Activated CD4-positive, alpha-beta T cell treated with anti-CD3 and anti-CD28 coated beads, Interleukin-2, amount 10 ng/mL, durations not matched to agents 24 days and 14 days (primary cell): ENCODE measurements at regions not wholly inside any gene's neighbourhood (a gene's known extent, or its start where the extent isn't known, plus 50 kb on each side); places are given as distances from the start of the nearest gene placed in this dataset.
"Not testable (repeated sequence)": the region's sequence is repeated elsewhere in the genome, so short reads cannot be mapped to it uniquely, and the experiment has no call there.

Experiments used
- DNase-seq: peaks from one replicate; pipeline ENCODE4 v3.0.0; 2022
- H3K27ac Mint-ChIP-seq: one replicate; pipeline ENCODE4 v1.8.0; 2022; ENCODE audit warnings: mild to moderate bottlenecking, mixed read lengths
- H3K27me3 Mint-ChIP-seq: one replicate; pipeline ENCODE4 v1.8.0; 2022; ENCODE audit warnings: mixed read lengths
- H3K36me3 Mint-ChIP-seq: one replicate; pipeline ENCODE4 v1.8.0; 2022; ENCODE audit warnings: low read depth, mild to moderate bottlenecking, mixed read lengths
- H3K4me1 Mint-ChIP-seq: one replicate; pipeline ENCODE4 v1.8.0; 2021; ENCODE audit warnings: mixed read lengths
- H3K4me3 Mint-ChIP-seq: one replicate; pipeline ENCODE4 v1.8.0; 2022; ENCODE audit warnings: mild to moderate bottlenecking, moderate library complexity, mixed read lengths
- H3K9me3 Mint-ChIP-seq: one replicate; pipeline ENCODE4 v1.8.0; 2021; ENCODE audit warnings: mixed read lengths
- intact Hi-C: fragments of 100-400 bp; cut with micrococcal nuclease; formaldehyde crosslinking; loops from one replicate; pipeline ENCODE4 v1.15.1; 2023

DNA sequence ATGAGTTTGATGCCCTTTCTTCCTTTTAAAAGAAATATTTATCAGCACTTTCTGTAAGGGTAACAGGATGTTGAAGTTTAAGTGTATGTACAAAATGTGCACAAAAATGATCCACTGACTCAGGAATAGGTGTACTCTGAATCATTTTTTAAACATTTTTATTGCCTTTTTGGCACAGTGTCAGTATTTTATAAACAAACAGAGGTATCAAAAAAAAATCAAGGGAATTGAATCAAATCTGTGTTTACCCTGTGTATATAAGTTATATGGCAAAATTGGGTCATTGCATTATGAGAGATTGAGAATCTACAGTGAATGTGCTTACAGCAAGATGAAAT is 513.9 kb upstream of the NETO1 start:
- no peak for DNase-seq
- intact Hi-C loops, result no loop called here
- H3K27ac Mint-ChIP-seq, result no peak overlapping the region
- no peaks in the 10 kb centered on the region for H3K9me3 Mint-ChIP-seq
- no peaks in the 10 kb centered on the region for H3K4me1 Mint-ChIP-seq
- no peak overlapping the region for H3K4me3 Mint-ChIP-seq
- H3K36me3 Mint-ChIP-seq, result no peaks in the 10 kb centered on the region
- H3K27me3 Mint-ChIP-seq, result no peaks in the 10 kb centered on the region

- no peak for DNase-seq
- no peaks in the 10 kb centered on the region for H3K4me1 Mint-ChIP-seq
- H3K36me3 Mint-ChIP-seq, result no peaks in the 10 kb centered on the region
- intact Hi-C loops, result no loop called here
- no peak overlapping the region for H3K27ac Mint-ChIP-seq
- no peak overlapping the region for H3K4me3 Mint-ChIP-seq
- H3K9me3 Mint-ChIP-seq, result peaks cover 3% of the 10 kb centered on the region
- H3K27me3 Mint-ChIP-seq, result no peaks in the 10 kb centered on the region
These were observed 513.4 kb upstream of the NETO1 start for GRCh38 chr18:73381016-73381698.

DNA sequence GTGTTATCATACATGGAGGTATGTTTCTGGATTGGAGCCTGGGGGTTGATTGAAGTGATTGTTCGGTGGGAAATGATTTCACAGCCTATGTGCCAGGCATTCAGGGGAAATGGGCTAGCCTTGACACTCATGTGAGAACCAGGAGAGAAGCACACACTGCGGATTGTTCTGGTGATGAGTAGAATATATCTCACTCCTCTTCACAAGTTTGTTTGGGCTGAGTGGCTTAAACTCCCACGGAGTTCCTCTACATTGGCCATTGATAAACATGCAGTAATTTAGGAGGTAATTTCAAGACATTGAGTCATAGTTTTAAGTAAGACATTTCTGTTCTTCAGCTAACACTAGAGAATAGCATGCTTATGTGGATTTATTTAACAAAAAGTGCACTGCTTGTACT is 498.9 kb upstream of the NETO1 start:
- Mint-ChIP-seq H3K9me3 (no peaks in the 10 kb centered on the region), H3K36me3 (no peaks in the 10 kb centered on the region), H3K27me3 (no peaks in the 10 kb centered on the region), H3K4me3 (no peak overlapping the region), H3K4me1 (no peaks in the 10 kb centered on the region), H3K27ac (no peak overlapping the region)
- no peak for DNase-seq
- intact Hi-C loops, result no loop called here

GRCh38 chr18:73365018-73365417 is 497.2 kb upstream of the NETO1 start:
- H3K9me3 Mint-ChIP-seq, result no peaks in the 10 kb centered on the region
- H3K4me3 Mint-ChIP-seq, result no peak overlapping the region
- no peaks in the 10 kb centered on the region for H3K27me3 Mint-ChIP-seq
- DNase-seq, result no peak
- intact Hi-C loops, result no loop called here
- no peaks in the 10 kb centered on the region for H3K36me3 Mint-ChIP-seq
- H3K27ac Mint-ChIP-seq, result no peak overlapping the region
- no peaks in the 10 kb centered on the region for H3K4me1 Mint-ChIP-seq

- Mint-ChIP-seq H3K4me1 (no peaks in the 10 kb centered on the region), H3K9me3 (no peaks in the 10 kb centered on the region), H3K4me3 (no peak overlapping the region), H3K27ac (no peak overlapping the region), H3K36me3 (no peaks in the 10 kb centered on the region), H3K27me3 (no peaks in the 10 kb centered on the region)
- no peak for DNase-seq
- intact Hi-C loops, result no loop called here
These were observed 487.3 kb upstream of the NETO1 start for GRCh38 chr18:73355121-73355520.

- Mint-ChIP-seq H3K27me3 (no peaks in the 10 kb centered on the region), H3K4me1 (no peaks in the 10 kb centered on the region), H3K4me3 (no peak overlapping the region), H3K27ac (no peak overlapping the region), H3K36me3 (no peaks in the 10 kb centered on the region), H3K9me3 (no peaks in the 10 kb centered on the region)
- no peak for DNase-seq
- intact Hi-C loops, result no loop called here
These were observed 484.8 kb upstream of the NETO1 start for GRCh38 chr18:73352546-73352945.

DNA sequence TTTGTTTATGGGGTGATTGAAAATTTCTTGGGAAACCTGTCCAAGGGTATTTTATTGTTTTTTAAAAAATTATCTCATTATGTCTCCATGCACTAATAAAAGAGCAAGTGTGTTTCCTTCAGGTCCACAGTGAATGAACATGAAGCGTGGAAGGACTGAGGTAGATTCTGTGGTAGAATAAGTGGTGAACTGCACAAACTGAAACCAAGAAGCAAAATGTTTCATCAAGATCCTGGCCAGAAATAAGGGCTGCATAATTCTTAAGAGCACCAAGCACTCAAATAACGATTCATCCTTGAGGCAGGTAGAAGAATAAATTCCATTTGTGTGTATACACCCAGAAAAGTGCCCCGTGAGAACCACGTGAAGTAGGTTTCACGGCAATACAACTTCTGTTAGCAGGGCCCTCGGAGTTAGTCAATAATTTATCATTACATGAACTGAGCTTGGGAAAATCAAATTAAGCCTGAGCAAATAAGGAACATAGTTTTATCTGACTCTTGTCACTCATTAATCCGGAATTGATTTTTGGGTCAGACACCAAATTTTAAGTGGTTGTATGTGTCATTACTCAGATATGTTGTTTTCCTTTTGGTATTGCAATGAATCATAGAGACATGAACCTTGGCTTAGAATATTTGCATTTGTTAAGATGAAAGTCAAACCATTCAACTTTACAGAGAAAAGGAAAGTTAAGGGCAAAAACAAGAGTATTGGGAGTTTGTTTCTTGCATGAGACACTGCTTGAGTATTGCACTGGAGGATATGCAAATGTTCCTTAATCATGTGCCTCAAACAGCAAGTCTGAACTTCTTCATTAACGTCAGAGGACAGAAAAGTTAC is 472.6 kb upstream of the NETO1 start:
- Mint-ChIP-seq H3K4me1 (no peaks in the 10 kb centered on the region), H3K9me3 (no peaks in the 10 kb centered on the region), H3K27ac (no peak overlapping the region), H3K27me3 (no peaks in the 10 kb centered on the region), H3K4me3 (no peak overlapping the region), H3K36me3 (no peaks in the 10 kb centered on the region)
- intact Hi-C loops, result no loop called here
- DNase-seq, result no peak

- intact Hi-C loops, result no loop called here
- no peaks in the 10 kb centered on the region for H3K27me3 Mint-ChIP-seq
These were observed 463.5 kb upstream of the NETO1 start for GRCh38 chr18:73331212-73331772.

GRCh38 chr18:73330106-73330505 is 462.3 kb upstream of the NETO1 start:
- DNase-seq, H3K4me1 Mint-ChIP-seq, H3K9me3 Mint-ChIP-seq, H3K4me3 Mint-ChIP-seq, H3K36me3 Mint-ChIP-seq, H3K27ac Mint-ChIP-seq, H3K27me3 Mint-ChIP-seq, intact Hi-C loops: not testable (repeated sequence)

More at GRCh38 chr18:73331212-73331772, 463.5 kb upstream of the NETO1 start:
- Mint-ChIP-seq H3K4me3 (no peak overlapping the region), H3K4me1 (no peaks in the 10 kb centered on the region), H3K27ac (no peak overlapping the region), H3K9me3 (no peaks in the 10 kb centered on the region), H3K36me3 (no peaks in the 10 kb centered on the region)
- no peak for DNase-seq

DNA sequence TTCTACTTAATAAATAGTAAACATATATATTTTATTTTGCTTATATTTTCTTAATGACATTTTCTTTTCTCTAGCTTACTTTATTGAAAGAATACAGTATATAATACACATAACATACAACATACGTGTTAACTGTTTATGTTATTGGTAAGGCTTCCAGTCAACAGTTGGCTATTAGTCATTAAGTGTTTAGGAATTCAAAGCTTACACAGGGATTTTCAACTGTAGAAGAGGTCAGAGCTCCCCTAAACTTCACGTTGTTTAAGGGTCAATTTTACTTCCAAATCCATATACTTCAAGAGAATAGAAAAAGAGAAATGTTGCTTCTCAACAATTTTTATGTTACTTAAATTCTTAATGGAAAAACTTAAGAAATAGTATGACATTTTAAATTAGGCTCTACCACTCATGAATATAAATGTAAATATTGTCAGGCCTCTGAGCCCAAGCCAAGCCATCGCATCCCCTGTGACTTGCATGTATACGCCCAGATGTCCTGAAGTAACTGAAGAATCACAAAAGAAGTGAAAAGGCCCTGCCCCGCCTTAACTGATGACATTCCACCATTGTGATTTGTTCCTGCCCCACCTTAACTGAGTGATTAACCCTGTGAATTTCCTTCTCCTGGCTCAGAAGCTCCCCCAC is 456.5 kb upstream of the NETO1 start:
- intact Hi-C loops, H3K36me3 Mint-ChIP-seq, DNase-seq, H3K27ac Mint-ChIP-seq, H3K27me3 Mint-ChIP-seq, H3K4me3 Mint-ChIP-seq, H3K9me3 Mint-ChIP-seq, H3K4me1 Mint-ChIP-seq: not testable (repeated sequence)

DNA sequence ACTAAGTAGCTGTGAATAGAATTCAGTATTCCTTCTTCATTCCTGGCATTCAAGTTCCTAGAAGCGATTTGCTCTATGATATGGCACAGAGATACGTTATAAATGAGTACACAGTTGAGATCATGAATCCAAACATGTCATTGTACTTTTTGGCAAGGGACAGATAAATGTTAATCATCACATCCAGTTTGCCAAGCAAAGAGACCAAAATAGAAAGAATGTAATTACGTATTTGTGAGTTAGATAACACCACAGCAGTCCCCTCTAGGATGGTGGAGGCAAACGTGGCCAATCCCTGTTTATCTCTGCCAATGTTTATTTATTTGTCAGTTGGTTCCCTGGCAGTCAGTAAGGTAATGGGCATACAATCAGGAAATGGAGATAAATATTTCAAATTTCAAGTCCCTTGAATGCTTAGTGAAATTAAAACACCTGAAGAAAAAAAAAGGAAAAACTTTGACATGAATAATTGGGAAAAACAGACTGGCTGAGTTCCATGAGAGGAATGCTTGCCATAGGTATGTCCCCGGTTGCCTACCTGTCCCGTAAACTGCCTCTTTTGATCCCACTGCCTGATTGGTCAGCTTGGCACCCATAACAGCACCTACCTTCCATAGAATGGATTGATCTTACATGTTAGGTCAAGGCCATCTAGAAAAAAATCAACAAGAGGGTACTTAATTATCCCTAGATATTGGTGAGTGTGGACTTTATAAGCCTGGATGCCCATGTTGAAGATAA is 451.1 kb upstream of the NETO1 start:
- H3K36me3 Mint-ChIP-seq, result no peaks in the 10 kb centered on the region
- no peak for DNase-seq
- no peaks in the 10 kb centered on the region for H3K27me3 Mint-ChIP-seq
- intact Hi-C loops, result no loop called here
- H3K4me3 Mint-ChIP-seq, result no peak overlapping the region
- H3K4me1 Mint-ChIP-seq, result no peaks in the 10 kb centered on the region
- H3K27ac Mint-ChIP-seq, result no peak overlapping the region
- no peaks in the 10 kb centered on the region for H3K9me3 Mint-ChIP-seq

DNA sequence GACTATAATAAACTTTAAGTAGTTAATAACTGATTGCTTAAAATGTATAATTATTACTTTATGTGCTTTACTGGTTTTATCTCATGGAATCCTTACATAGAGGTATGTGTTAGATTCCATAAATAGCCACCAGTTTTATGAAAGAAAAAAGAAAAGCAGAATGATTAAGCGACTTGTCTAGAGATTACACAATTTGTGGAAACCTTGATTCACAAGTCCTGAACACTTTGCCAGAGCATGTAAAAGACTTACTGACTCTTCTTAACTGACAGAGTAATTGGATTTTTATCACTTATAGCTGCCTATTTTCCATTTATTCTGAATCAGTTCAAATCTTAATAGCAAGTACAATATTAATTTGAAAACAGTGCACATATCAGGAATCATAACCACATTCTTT is 448.7 kb upstream of the NETO1 start:
- H3K27ac Mint-ChIP-seq, result no peak overlapping the region
- H3K4me1 Mint-ChIP-seq, result no peaks in the 10 kb centered on the region
- intact Hi-C loops, result no loop called here
- H3K36me3 Mint-ChIP-seq, result no peaks in the 10 kb centered on the region
- DNase-seq, result no peak
- H3K27me3 Mint-ChIP-seq, result no peaks in the 10 kb centered on the region
- H3K9me3 Mint-ChIP-seq, result no peaks in the 10 kb centered on the region
- no peak overlapping the region for H3K4me3 Mint-ChIP-seq

DNA sequence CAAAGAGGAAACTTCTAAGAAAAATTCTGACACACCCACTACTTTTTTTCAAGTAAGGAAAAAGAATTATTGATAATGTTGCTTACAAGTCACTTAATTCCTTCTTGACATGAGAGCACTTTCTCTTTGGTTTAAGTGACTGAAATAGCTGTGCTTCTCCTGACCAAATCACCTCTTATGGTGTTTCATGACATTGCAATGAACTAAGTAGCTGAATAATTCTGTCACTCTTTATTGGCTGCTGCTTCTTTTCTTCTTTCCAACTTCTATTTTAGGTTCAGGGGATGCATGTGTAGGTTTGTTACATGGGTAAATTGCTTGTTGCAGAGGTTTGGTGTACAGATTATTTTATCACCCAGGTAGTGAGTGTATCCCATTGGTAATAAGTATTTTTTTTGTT is 447.6 kb upstream of the NETO1 start:
- H3K4me1 Mint-ChIP-seq, result no peaks in the 10 kb centered on the region
- no peak overlapping the region for H3K27ac Mint-ChIP-seq
- no peak overlapping the region for H3K4me3 Mint-ChIP-seq
- H3K27me3 Mint-ChIP-seq, result no peaks in the 10 kb centered on the region
- intact Hi-C loops, result no loop called here
- no peaks in the 10 kb centered on the region for H3K36me3 Mint-ChIP-seq
- DNase-seq, result no peak
- H3K9me3 Mint-ChIP-seq, result no peaks in the 10 kb centered on the region

- H3K27ac Mint-ChIP-seq, result no peak overlapping the region
- H3K27me3 Mint-ChIP-seq, result no peaks in the 10 kb centered on the region
- H3K4me1 Mint-ChIP-seq, result no peaks in the 10 kb centered on the region
These were observed 445.7 kb upstream of the NETO1 start for GRCh38 chr18:73313476-73313875.

More at GRCh38 chr18:73313476-73313875, 445.7 kb upstream of the NETO1 start:
- DNase-seq, result no peak
- intact Hi-C loops, result no loop called here
- H3K9me3 Mint-ChIP-seq, result no peaks in the 10 kb centered on the region
- no peaks in the 10 kb centered on the region for H3K36me3 Mint-ChIP-seq
- H3K4me3 Mint-ChIP-seq, result no peak overlapping the region
